ENCODE measurements at regions not wholly inside any gene's neighbourhood (a gene's known extent, or its start where the extent isn't known, plus 50 kb on each side); places are given as distances from the start of the nearest gene placed in this dataset.

DNA sequence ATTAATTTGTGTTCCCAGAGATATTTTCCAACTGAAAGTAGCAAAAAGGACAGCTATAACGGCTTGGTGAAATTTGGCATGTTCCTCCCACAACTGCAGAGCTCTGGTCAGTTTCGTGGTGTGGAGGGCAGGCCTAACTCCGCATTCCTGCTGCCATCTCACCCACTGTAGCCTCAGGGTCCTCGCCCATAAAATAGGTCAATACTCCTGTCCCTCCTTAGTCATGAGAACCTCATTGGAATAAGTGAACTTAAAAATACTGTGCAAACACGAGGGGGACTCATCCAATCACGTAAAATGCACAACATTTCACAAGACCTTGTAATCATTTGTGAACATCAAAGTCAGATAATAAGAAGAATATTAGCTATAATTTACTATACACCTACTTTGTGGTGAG, 143.5 kb upstream of the NCKAP5 start:
- dilution Hi-C loops (cut with HindIII; ENCODE audit: low sequenced_read_pairs, unreplicated experiment) (no loop called here), in situ Hi-C loops (cut with MboI; ENCODE audit: low sequenced_read_pairs) (no loop called here), intact Hi-C loops (cut with micrococcal nuclease) (no loop called here)
- no peaks in the 10 kb centered on the region for H4K20me1 ChIP-seq (ENCODE audit: insufficient read depth, low read length)
- POLR2A ChIA-PET (ENCODE audit: unreplicated experiment) = no interaction called here
- H2BK120ac ChIP-seq (ENCODE audit: low read depth, low read length) = no peak overlapping the region
- no peak for DNase-seq
- no peak overlapping the region for H3K4ac ChIP-seq (ENCODE audit: low read depth, low read length)
- no peak overlapping the region for H3K18ac ChIP-seq (ENCODE audit: low read depth, low read length)
- no peak overlapping the region for H3K56ac ChIP-seq (ENCODE audit: extremely low read depth, insufficient read depth, low read length)
- H3K9me3 ChIP-seq (ENCODE audit: control insufficient read depth, insufficient read depth, low read length) = peaks cover 5% of the 10 kb centered on the region
- no peak overlapping the region for H2BK5ac ChIP-seq (ENCODE audit: low read depth, low read length, poor library complexity, severe bottlenecking)
- H2AFZ ChIP-seq (replicated peaks; ENCODE audit: low read length, poor library complexity) = no peak overlapping the region
- H3K79me1 ChIP-seq (ENCODE audit: low read depth in 1 of 2, low read length in 2 of 2) = no peaks in the 10 kb centered on the region
- H3K4me1 ChIP-seq (ENCODE audit: control insufficient read depth, insufficient read depth, low read length) = no peaks in the 10 kb centered on the region
- H2AK9ac ChIP-seq (replicated peaks; ENCODE audit: low read depth, low read length, poor library complexity) = no peak overlapping the region
- no peak overlapping the region for H2BK15ac ChIP-seq (ENCODE audit: low read depth, low read length)
- no peak overlapping the region for H4K5ac ChIP-seq (ENCODE audit: low read depth, low read length)
- H3K27me3 ChIP-seq (ENCODE audit: control insufficient read depth, insufficient read depth, low read length) = no peaks in the 10 kb centered on the region
- BruUV-seq (replicated peaks) = no TSS peak
- no peak overlapping the region for H4K91ac ChIP-seq (ENCODE audit: insufficient read depth, low read depth, low read length)
- TF ChIP-seq CEBPB (IDR thresholded peaks at IDR 0.05; ENCODE audit: low read depth, low read length) (no peak), RAD21 (IDR thresholded peaks at IDR 0.05; ENCODE audit: low read length) (no peak), SMC3 (IDR thresholded peaks at IDR 0.05; ENCODE audit: low read depth, low read length) (no peak), CTCF (conservative IDR thresholded peaks at IDR 0.05; ENCODE audit: low read depth, low read length) (no peak), CHD1 (IDR thresholded peaks at IDR 0.05; ENCODE audit: low read depth, low read length) (no peak), RFX5 (IDR thresholded peaks at IDR 0.05; ENCODE audit: low read depth, low read length) (no peak), BHLHE40 (IDR thresholded peaks at IDR 0.05; ENCODE audit: low read depth, low read length) (no peak), POLR2A (IDR thresholded peaks at IDR 0.05; ENCODE audit: low read depth, low read length) (no peak), RCOR1 (IDR thresholded peaks at IDR 0.05; ENCODE audit: insufficient replicate concordance, low read length) (no peak), MAZ (IDR thresholded peaks at IDR 0.05; ENCODE audit: borderline replicate concordance, low read depth, low read length) (no peak), MAFK (IDR thresholded peaks at IDR 0.05; ENCODE audit: low read depth, low read length) (no peak), MXI1 (IDR thresholded peaks at IDR 0.05; ENCODE audit: borderline replicate concordance, low read depth, low read length) (no peak), FOS (IDR thresholded peaks at IDR 0.05; ENCODE audit: low read depth, low read length) (no peak)
- TF ChIP-seq, protein P1, sequence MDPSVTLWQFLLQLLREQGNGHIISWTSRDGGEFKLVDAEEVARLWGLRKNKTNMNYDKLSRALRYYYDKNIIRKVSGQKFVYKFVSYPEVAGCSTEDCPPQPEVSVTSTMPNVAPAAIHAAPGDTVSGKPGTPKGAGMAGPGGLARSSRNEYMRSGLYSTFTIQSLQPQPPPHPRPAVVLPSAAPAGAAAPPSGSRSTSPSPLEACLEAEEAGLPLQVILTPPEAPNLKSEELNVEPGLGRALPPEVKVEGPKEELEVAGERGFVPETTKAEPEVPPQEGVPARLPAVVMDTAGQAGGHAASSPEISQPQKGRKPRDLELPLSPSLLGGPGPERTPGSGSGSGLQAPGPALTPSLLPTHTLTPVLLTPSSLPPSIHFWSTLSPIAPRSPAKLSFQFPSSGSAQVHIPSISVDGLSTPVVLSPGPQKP (IDR thresholded peaks at IDR 0.05; ENCODE audit: borderline replicate concordance, low read depth, low read length) = no peak
- no peak overlapping the region for H2AK5ac ChIP-seq (ENCODE audit: low read depth, low read length)
- H3K4me2 ChIP-seq (ENCODE audit: low read depth, low read length) = no peak overlapping the region
- CTCF ChIA-PET = interaction anchor here (1.0 kb wide), 1 partner anchor 27 kb away, joined by 3 read pairs; no protein-coding TSS in a partner anchor
- no peak overlapping the region for H2BK20ac ChIP-seq (ENCODE audit: low read depth, low read length)
- no peak overlapping the region for H3K9ac ChIP-seq (ENCODE audit: low read depth, low read length)
- H3K14ac ChIP-seq (replicated peaks; ENCODE audit: low read depth, low read length) = no peak overlapping the region
- no peak overlapping the region for H3K23ac ChIP-seq (ENCODE audit: low read depth, low read length)
- H4K8ac ChIP-seq (ENCODE audit: low read depth in 2 of 2, low read length in 2 of 2) = no peak overlapping the region
- no peak overlapping the region for H3K4me3 ChIP-seq (ENCODE audit: insufficient read depth, low read depth, low read length)
- no peaks in the 10 kb centered on the region for H3K9me1 ChIP-seq (ENCODE audit: insufficient read depth, low read length)
- ATAC-seq (ENCODE audit: low read depth) = no peak
- H3K27ac ChIP-seq (ENCODE audit: insufficient read depth, low read length) = no peak overlapping the region
- WGBS, 2 experiments (ENCODE audit: extremely low coverage in 2 of 2, insufficient read length in 1 of 2) = 90% methylated on average over 2 of the region's 6 CpGs; no CpG with 5 or more reads in 1 of the 2 experiments
- H3K36me3 ChIP-seq (ENCODE audit: control insufficient read depth, insufficient read depth, low read length) = no peaks in the 10 kb centered on the region
